GM21529 (cell line): ENCODE measurements at regions not wholly inside any gene's neighbourhood (a gene's known extent, or its start where the extent isn't known, plus 50 kb on each side); places are given as distances from the start of the nearest gene placed in this dataset.

Source experiments
- ATAC-seq: cut with Tn5 transposase; IDR thresholded peaks from one replicate; pipeline ENCODE4 v1.9.1; 2021; ENCODE audit not compliant: unreplicated experiment

DNA sequence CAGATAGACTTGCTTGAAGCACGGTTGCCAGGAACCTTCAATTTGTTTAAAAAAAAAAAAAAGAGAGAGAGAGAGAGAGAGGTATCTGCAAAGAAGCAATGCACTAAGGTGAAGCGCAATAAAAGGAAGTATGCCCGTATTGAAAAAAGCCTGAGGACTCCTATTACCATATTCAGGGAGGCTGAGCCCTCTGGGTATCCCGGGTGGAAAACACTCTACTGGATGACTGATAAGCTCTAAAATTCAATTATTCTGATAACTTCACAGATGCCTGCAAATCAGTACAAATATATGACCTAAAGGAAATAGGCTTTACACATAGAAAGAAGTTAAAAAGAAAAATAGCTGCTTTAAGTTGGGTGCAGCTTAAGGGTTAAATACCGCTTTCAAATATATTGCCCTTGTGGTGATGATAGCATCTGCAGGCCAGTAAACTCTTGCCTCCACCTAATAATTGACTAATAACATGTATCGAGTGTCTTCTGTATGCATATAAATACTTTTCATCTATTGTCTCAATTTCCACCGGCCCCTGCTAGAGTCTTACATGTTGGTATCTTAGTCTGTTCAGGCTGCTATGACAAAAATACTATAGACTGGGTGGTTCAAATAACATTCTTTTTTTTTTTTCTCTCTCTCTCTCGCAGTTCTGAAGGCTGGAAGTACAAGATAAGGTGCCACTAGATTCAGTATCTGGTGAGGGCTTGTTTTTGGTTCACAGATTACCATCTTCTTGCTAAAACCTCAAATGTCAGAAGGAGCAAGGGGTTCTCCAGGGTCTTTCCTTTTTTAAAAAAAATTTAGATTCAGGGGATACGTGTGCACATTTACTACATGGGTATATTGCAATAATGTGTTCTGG lies 187.4 kb upstream of the JARID2 start:
- ATAC-seq = no peak

DNA sequence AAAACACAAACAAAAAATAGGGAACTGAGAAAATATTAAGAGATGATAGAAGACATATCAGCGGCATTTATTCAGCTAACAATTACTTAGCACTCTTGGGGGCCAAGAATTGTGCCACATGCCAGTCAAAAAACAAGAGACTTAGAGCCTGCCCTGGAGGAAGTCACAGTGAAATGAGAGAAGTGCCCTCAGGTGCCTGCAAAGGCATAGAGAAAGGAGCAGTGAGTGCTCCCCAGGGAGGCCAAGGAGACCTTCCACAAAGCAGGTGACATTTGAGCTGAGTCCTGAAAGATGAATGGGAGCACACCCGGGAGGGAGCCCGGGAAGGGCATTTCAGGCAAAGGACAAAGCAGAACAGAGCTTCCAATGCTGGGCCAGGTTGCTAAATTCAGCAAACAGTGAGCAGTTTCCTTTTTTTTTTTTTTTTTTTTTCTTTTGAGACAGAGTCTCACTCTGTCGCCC lies 184.7 kb upstream of the JARID2 start:
- ATAC-seq = no peak

DNA sequence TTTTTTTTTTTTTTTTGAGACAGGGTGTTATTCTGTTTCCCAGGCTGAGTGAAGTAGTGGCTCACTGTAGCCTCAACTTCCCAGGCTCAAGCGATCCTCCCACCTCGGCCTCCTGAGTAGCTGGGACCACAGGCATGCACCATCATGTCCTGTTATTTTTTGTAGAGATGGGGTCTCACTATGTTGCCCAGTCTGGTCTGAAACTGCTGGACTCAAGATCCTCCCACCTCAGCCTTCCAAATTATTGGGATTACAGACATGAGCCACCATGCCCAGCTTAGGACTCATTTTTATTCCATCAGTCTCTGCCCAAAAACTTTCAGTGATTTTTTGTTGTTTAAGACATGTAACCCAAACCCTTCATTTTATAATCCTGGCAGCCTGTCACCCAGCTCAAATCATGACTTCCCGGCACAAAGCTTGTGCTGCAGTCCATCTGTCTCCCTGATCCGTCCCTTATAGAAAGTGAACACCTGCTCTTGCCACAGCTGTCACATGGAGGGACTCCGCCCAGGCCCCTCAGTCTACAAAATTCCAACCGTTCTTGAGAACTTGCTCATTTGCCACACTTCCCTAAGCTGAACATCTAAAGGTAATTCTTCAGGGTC lies 183.9 kb upstream of the JARID2 start:
- ATAC-seq = no peak

DNA sequence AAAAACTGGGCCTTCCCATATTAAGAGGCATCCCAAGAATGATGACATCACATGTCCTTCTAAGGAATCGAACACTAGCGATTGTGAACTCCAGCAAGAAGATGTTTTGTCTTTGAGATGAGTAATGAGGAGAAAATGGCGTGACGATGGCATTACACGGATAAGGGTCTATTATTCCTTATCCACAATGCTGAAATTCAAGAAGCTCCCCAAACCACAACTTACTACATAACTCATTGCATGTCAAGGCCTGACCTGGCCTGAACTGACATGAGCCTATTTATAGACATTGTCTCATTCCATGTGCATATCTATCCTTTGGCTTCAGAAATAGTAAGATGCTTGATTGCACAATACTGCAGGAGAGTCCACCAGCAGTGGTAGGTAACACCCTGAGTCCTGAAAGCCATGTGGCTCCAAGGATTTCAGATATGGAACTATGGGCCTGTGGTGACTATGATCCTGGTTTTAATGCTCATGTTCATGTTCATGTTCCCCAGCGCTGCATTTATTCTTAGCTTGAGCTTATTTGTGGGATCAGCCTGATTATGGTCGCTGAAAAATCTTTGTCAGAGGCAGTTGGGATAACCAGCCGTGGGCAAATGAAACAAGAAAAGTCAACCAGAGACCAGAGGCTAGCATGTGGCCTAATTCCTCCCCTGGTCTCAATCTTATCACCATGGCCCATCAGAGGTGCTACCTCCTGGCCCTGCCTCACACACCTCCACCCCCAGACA lies 183.2 kb upstream of the JARID2 start:
- ATAC-seq = no peak

DNA sequence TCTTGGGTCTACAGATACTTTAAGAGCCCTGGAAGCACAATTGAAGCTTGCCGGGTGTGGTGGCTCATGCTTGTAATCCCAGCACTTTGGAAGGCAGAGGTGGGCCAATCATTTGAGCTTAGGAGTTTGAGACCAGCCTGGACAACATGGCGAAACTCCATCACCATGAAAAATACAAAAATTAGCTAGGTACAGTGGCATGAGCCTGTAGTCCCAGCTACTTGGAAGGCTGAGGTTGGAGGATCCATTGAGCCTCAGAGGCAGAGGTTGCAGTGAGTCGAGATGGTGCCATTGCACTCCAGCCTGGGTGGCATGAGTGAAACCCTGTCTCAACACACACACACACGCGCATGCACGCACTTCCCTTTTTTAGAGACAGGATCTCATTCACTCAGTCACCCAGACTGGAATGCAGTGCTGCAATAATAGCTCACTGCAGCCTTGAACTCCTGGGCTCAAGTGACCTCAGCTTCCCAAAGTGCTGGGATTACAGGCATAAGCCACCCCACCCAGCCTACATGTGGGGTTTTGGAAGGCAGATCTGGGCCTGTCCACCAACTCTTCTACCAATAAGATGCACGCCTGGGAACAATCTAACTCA lies 182.5 kb upstream of the JARID2 start:
- no peak for ATAC-seq

DNA sequence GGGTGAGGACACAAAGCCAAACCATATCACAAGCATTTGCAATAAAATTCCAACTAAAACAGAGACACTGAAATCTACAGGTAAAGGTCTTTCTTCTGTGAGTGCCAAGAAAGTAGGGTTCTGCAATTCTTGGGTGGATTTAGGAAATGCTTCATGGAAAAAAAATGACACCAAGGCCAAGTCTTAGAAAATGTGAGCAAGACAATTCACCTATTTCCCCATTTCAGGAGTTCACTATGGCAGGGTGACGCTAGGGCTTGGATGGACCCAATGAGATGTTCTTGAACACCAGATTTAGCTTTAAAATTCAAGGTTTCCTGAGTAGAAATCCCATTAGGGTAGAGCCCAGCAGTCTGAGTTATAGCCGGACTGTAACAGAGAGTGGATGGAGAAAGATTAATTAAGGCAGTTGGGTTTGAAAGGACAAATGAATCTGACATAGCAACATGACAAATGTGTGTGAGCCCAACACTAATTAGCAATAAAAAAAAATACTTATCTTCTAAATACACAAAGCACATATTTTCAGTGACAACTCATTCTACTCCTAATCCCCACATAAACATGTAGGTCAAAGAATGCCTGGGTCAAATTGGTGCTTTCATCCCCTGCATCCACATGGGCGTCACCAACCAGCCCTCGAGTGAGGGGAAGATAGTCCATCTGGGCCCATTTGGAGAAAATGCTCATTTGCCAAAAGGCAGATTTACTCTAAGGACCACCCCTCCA lies 180.4 kb upstream of the JARID2 start:
- no peak for ATAC-seq

DNA sequence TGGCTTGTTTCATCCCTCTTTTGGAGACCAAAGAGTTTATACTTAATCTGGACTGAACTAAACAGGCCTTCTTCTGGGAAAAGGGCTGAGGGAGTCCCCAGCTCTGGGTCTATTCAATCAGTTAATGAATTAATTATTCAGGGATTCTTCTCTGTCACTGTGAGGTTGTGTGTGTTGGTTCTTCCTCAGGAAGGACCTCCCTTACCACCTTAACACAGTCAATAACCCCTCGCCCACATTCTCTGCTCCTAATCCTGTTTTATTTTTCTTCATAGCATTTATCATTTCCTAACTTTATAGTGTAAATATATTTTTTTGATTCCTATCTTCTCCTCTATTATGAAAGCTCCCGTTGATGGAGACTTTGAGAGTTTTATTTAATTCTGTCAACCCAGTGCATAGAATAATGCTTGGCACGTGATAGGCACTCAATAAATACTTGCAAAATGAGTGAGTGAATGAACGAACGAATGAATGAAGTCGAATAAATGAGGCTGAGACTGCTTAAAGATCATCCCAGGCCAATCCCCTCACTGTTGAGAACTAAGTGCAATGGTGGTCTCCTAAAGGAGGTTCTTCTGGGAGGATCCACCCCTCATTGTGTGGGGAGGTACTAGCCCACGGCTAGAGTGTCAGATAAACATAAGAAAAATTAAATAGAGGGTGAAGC lies 179.6 kb upstream of the JARID2 start:
- no peak for ATAC-seq

DNA sequence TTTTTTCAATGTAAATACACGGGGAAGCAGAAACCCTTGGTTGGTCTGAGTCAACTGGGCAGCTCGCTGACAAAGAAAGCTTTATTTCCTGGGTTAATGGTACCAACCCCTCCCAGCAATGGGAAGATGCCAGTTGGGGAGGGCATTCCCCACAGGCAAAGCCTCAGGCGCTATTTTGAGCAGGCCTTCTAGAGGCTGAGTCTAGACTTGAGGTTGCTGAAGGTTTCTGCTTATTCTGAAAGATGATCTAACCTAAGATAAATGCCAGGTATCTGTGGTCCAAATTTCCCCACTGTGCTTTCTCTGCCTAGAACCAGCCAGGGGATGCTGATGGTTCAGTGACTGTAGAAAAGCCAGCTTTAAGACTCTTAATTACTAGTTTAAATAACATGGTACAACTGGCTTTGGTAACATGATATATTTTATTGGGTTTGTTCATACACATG lies 172.5 kb upstream of the JARID2 start:
- no peak for ATAC-seq

DNA sequence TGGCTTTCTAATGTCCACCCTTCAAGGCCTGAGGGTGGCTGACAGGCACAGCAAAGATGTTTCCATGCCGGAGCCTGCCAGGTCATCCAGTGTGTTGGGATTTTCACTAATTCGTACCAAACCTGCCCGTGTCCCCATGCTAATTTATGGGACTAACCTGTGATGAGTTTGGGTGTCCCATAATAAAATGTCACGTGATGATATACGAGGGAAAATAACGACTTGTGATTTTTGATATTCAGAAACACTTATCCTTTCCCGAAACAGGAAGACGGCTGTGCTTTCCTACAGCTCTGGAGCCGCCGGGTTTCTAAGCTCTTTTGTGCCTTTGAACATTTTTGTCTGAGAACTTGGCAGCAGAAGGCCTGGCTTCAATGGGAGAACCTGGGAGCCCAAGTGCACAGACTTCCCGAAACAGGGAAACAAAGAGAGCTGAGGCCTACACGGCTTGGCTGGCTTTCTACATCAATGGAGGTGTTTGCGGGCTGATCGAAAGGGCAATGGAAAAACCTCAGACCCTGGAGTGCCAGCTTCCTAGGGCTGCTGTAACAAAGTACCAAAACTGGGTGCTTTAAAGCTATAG lies 171.9 kb upstream of the JARID2 start:
- no peak for ATAC-seq

DNA sequence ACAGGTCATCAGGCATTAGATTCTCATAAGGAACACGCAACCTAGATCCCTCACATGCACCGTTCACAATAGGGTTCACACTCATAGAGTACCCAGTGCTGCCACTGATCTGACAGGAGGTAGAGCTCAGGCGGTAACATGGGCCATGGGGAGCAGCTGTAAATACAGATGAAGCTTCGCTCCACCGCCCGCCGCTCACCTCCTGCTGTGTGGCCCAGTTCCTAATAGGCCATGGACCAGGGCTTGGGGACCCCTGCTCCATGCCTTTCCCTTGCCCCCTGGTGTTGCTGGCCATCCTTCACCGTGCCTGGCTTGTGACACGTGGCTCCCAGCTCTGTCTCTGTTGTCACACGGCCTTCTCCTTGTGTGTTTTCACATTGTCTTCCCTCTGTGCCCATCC lies 171.1 kb upstream of the JARID2 start:
- ATAC-seq = no peak

DNA sequence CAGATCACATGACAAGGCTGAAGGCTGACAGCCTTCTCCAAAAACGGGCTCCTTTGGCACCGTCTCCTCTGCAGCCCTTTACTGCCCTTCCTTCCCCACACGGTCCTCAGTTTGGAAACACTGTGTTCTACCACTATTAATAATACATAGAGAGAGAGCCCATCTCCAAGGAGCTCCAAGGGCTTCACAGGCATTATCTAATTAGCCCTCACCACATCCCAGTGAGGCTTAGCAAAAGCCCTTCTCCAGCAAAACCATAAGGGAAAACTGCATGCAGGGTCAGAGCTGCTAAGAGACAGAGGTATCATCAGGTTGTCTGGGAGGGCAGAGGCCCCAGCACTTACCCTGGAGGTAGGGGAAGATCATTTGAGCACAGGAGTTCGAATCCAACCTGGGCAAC lies 169.3 kb upstream of the JARID2 start:
- ATAC-seq = no peak

DNA sequence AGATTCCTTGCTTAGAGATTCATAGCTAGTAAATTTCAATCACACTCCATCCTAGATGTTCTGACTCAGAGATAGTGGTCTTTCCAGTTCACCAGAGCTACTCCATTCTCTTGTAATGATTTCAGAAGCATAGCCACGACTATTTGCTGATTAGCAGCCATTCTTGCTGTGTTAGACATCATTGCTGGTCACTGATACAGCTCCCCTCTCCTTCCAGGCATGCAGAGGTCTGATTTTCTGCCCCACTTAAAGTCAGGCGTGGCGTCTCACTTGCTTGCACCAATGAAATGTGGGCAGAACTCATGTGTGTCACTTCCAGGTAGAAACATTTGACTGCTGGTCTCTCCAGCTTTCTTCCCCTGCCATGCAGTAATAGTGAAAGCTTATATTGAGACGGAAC lies 168.9 kb upstream of the JARID2 start:
- no peak for ATAC-seq

DNA sequence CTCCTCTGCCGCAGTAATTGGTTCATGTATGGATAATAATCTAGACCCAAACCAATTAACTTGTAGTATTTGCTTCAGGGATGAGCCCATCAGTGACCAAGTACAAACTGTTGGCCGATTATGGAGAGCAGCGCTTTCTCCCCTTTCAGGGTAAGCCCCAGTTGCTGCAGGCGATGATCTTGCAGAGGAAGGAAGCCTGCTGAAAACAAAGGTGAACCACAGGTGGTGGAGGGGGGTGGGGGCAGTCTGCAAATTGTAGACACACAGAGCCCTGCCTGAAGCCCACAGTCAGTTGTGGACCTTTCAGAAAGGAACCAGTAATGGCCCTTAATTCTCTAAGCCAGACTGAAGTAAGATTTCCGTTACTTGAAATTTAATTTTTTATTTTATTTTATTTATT lies 167.9 kb upstream of the JARID2 start:
- no peak for ATAC-seq

DNA sequence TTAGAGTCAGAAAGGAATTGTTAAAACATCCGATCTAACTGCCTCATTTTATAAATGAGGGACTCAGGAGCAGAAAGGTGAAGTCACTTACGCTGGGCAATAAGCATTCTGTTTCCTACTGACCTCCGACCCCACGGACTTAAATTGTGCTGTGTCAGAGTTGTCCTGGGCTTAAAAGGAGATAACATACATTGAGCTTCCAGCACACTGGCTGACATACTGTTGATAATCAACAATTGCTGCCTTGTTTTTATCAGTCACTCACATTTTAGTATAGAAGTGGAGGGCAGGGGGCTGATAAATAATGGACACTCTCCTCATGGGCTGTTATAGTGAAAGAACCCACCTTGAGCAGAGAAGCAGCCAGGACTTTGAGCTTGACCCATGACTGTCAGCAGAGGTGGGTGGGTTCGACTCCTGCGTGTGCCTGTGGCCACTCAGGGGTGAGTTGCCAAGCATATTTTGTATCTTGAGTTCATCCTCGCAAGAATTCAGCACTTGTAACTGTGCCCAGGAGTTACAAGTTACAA lies 166.5 kb upstream of the JARID2 start:
- no peak for ATAC-seq

DNA sequence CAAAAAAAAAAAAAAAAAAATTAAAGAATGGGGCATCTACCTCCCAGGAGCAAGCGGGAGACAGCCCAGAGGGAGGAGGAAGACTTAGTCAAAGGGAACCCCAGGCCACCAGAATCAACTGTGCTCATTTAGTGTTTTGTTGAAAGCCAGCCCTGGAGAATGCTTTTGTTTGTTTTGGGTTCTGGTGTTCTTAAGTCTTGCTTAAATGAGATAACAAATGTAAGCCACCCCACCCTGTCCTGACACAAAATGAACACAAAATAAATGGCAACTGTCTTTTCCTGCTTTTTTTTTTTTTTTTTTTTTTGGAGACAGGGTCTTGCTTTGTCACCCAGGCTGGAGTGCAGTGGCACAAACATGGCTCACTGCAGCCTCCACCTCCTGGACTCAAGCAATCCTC lies 165.0 kb upstream of the JARID2 start:
- ATAC-seq = no peak

DNA sequence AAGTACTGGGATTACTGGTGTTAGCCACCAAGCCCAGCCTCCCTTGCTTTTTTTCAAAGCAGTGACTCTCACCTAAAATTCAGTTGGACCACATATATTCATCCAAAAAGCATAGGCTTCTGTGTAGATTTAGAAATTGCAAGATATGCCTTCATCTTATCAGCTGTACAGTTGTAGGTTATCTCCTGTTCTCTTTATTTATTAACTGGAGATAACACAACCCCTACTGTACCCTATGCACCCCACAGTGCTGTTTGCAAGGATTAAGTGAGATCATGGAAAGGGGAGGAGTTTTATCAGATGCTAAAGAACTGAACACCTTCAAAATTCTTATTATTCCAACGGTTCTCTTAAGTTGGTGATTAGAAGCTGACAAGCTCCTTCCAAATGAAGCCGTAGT lies 164.4 kb upstream of the JARID2 start:
- ATAC-seq = no peak

DNA sequence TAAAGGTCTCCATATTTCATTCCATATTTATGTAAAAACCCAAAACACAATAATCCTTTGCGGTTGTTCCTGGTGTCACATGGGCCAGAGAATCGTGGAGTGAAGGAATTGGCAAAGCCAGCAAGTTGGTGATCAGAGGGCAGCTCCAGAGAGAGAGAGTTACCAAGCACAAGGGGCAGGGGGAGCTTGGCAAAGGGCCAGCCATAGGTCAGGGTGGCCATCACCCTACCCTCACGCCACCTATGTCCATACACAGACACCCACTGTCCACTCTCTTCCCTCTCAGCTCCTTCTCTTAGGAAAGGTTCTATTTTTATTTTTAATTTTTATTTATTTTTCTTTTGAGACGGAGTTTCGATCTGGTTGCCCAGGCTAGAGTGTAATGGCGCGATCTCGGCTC lies 163.2 kb upstream of the JARID2 start:
- ATAC-seq = no peak

DNA sequence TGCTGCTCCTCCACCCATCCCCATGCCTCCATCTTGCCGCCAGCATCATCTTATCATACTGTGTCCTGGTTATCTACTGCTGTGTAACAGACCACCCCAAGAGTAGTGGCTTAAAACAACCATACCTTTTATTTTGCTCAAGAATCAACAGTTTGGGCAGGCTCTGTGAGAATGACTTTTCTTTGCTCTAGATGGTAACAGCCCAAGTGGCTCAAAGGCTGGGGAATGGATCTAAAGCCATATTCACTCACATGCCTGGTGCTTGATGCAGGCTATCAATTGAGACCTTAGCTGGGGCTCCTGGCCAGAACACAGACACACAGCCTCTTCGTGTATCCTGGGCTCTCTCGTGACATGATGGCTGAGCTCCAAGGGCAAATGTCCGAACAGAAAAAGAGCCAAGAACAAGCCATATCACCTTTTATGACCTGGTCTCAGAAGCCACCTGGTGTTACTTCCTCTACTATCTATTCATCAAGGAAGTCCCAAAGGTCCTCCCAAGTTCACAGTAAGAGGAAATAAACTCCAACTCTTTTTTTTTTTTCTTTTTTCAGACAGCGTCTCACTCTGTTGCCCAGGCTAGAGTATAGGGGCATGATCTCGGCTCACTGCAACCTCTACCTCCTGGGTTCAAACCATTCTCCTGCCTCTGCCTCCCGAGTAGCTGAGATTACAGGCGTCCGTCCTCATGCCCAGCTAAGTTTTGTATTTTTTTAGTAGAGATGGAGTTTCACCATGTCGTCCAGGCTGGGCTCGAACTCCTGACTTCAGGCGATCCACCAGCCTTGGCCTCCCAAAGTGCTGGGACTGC lies 159.3 kb upstream of the JARID2 start:
- ATAC-seq = no peak

DNA sequence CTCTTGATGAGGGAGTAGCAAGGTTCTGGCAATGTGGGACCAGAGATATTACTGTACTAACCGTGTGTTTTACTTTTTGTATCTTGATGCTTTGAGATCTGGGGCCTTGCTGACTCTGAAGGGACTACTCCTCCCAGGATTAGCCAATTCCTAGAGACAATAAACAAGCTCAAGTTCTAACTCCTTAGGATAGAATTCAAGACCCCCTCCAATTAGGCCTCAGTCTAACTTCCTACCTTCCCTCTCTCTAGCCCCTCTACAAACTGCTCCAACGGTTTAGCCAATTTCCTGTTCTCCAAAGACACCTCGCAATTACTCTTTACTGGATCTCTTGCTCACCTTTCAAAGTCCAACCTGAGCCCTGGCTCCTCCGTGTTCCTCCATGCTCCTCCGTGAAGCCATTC lies 158.7 kb upstream of the JARID2 start:
- ATAC-seq = no peak
